OCI-LY1 (cell line): ENCODE measurements at regions not wholly inside any gene's neighbourhood (a gene's known extent, or its start where the extent isn't known, plus 50 kb on each side); places are given as distances from the start of the nearest gene placed in this dataset.

Experiments
- EZH2 ChIP-seq: fragments of 200-600 bp; sonication (generic), shearing (Covaris generic); IDR thresholded peaks from 2 replicates; pipeline ENCODE4 v1.8.0; 2017; ENCODE audit warnings: borderline replicate concordance, mixed run types, mild to moderate bottlenecking, antibody characterized with exemption, low read length, moderate library complexity, mixed read lengths
- TF ChIP-seq, protein P1 (sequence below): fragments of 200-600 bp; sonication (generic), shearing (Covaris generic); IDR thresholded peaks from 2 replicates; pipeline ENCODE4 v1.5.1; 2017; ENCODE audit warnings: mild to moderate bottlenecking, antibody characterized with exemption, low read length, moderate library complexity, mixed read lengths

DNA sequence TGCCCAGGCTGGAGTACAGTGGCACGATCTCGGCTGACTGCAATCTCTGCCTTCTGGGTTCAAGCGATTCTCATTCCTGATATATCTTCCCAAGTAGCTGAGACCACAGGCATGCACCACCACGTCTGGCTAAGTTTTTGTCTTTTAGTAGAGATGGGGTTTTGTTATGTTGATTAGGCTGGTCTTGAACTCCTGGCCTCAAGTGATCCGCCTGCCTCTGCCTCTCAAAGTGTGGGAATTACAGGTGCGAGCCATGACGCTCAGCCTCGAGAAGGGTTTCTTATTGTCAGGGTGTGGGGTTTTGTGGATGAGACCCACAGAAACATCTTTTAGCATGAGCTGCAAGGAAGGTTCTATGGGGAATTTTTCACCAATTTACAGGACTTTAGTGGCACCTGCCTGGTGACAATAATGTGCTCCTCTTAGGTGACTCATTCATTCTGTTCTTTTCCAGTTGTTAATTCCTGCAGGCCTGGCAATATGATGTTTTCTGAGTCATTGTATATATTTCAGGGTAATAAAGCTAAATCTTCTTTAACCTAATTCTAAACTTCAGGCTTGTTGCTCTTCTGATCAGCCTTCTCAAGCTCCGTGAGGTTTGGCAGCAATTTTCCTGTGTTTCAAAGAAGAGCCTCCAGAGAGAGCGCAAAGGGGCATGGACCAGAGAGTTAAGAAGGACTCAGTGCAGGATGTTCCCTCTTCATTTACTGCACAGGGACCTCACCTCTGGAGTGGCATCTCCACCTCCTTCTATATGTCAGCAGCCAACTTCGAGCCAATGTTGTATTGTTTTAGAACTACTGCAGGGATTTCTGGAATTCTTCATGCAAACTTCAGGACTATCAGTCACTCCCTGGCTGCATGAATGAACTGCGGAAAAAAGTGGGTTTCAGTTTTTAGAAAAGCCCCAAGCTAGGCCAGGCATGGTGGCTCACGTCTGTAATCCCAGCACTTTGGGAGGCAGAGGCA is 77.8 kb upstream of the ZNF618 start:
- TF ChIP-seq, protein P1, sequence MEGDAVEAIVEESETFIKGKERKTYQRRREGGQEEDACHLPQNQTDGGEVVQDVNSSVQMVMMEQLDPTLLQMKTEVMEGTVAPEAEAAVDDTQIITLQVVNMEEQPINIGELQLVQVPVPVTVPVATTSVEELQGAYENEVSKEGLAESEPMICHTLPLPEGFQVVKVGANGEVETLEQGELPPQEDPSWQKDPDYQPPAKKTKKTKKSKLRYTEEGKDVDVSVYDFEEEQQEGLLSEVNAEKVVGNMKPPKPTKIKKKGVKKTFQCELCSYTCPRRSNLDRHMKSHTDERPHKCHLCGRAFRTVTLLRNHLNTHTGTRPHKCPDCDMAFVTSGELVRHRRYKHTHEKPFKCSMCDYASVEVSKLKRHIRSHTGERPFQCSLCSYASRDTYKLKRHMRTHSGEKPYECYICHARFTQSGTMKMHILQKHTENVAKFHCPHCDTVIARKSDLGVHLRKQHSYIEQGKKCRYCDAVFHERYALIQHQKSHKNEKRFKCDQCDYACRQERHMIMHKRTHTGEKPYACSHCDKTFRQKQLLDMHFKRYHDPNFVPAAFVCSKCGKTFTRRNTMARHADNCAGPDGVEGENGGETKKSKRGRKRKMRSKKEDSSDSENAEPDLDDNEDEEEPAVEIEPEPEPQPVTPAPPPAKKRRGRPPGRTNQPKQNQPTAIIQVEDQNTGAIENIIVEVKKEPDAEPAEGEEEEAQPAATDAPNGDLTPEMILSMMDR = no peak
- no peak for TF ChIP-seq EZH2
